Naive B cell (primary cell): ENCODE measurements at regions not wholly inside any gene's neighbourhood (a gene's known extent, or its start where the extent isn't known, plus 50 kb on each side); places are given as distances from the start of the nearest gene placed in this dataset.
"Not testable (repeated sequence)": the region's sequence is repeated elsewhere in the genome, so short reads cannot be mapped to it uniquely, and the experiment has no call there.

Experiments
- ATAC-seq, 2 donors: fragments of 150-1000 bp; cut with Tn5 transposase; 2 replicates each; pipeline ENCODE4 v1.10.0; 2021; ENCODE audit warnings: low read depth in 2 of 2, mild to moderate bottlenecking in 2 of 2, moderate library complexity in 2 of 2
- DNase-seq: peaks from one replicate; pipeline ENCODE4 v3.0.0; 2022
- H3K27ac Mint-ChIP-seq, 6 donors: one replicate each; pipeline ENCODE4 v1.8.0; 2020 to 2022; ENCODE audit warnings: mild to moderate bottlenecking in 6 of 6, mixed read lengths in 6 of 6, moderate library complexity in 5 of 6, inconsistent platforms in 2 of 6
- H3K27me3 Mint-ChIP-seq, 3 donors: one replicate each; pipeline ENCODE4 v1.8.0; 2021 to 2022; ENCODE audit warnings: mixed read lengths in 3 of 3, mild to moderate bottlenecking in 1 of 3
- H3K36me3 Mint-ChIP-seq, 2 donors: one replicate each; pipeline ENCODE4 v1.8.0; 2020 to 2022; ENCODE audit warnings: mixed read lengths in 2 of 2, inconsistent platforms in 1 of 2, mild to moderate bottlenecking in 1 of 2
- H3K4me1 Mint-ChIP-seq, 3 donors: one replicate each; pipeline ENCODE4 v1.8.0; 2020 to 2022; ENCODE audit warnings: mixed read lengths in 3 of 3, inconsistent platforms in 1 of 3, mild to moderate bottlenecking in 1 of 3, moderate library complexity in 1 of 3
- H3K4me3 Mint-ChIP-seq, 8 donors: one replicate each; pipeline ENCODE4 v1.8.0; 2020 to 2022; ENCODE audit warnings: mild to moderate bottlenecking in 8 of 8, mixed read lengths in 8 of 8, moderate library complexity in 8 of 8, inconsistent platforms in 2 of 8
- H3K9me3 Mint-ChIP-seq, 7 donors: one replicate each; pipeline ENCODE4 v1.8.0; 2020 to 2022; ENCODE audit warnings: mixed read lengths in 7 of 7, mild to moderate bottlenecking in 5 of 7, inconsistent platforms in 2 of 7, moderate library complexity in 1 of 7

DNA sequence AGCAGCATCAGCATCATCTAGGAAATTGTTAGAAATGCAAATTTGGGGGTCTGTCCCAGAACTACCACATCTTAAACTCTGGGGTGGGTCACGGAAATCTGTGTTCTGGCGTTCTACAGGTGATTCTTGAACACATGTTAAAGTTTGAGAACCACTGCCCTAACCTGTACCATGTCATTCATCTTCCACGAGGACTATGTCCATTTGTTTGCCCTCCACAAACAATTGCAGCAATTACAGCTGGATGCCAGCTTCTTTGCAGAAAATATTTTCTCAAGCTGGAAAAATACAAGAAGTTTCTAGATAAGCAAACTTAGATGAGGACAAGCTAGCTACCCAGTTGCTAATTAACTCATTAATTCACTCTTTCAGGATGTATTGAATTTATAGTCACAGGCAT, 54.1 kb downstream of the MAFB start:
- H3K27me3 Mint-ChIP-seq = peaks cover 6 to 24% (median 15%) of the 10 kb centered on the region in 3 donors
- no peak overlapping the region for H3K27ac Mint-ChIP-seq
- DNase-seq (no peak), ATAC-seq (no peak)
- H3K4me1 Mint-ChIP-seq = no peaks in the 10 kb centered on the region
- no peaks in the 10 kb centered on the region for H3K36me3 Mint-ChIP-seq
- peaks cover 0 to 15% (median 0%) of the 10 kb centered on the region in 7 donors for H3K9me3 Mint-ChIP-seq
- H3K4me3 Mint-ChIP-seq = no peak overlapping the region

DNA sequence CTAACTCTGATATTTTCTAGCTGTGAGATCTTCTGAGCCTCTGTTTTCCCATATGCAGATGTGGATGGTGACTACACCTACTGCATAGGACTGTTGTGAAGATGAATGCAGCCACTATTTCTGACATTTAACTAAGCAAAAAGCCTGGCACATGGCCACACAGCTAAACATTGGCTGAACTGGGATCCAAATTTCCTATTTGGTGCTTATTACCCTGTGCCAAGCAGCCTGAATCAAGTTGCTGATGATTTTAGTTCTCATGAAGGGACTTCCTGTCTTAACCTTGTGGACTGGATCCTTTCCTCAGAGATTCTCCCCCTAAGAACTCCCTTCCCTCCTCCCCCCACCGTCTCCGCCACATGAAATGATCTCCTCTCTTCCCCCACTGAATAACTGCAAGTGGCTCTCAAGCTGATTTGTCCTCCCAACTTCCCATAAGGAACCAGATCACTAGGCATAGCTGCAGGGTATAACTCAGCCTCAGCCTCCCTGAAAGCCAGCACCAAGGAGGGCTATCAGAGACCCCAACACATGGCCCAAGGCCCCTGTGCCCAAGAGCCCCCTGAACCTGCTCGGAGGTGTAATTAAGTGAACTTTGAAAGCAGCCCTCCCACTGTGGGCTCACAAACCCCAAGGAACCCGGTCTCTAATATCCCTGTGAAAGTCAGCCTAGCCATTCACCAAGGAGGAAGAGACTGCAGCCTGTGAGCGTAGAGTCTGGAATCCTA, 55.7 kb downstream of the MAFB start:
- Mint-ChIP-seq H3K4me1 (no peaks in the 10 kb centered on the region), H3K27me3 (peaks cover 5 to 8% (median 6%) of the 10 kb centered on the region in 3 donors), H3K36me3 (no peaks in the 10 kb centered on the region), H3K9me3 (peaks cover 0 to 6% (median 0%) of the 10 kb centered on the region in 7 donors), H3K4me3 (no peak overlapping the region), H3K27ac (no peak overlapping the region)
- ATAC-seq = no peak
- no peak for DNase-seq

DNA sequence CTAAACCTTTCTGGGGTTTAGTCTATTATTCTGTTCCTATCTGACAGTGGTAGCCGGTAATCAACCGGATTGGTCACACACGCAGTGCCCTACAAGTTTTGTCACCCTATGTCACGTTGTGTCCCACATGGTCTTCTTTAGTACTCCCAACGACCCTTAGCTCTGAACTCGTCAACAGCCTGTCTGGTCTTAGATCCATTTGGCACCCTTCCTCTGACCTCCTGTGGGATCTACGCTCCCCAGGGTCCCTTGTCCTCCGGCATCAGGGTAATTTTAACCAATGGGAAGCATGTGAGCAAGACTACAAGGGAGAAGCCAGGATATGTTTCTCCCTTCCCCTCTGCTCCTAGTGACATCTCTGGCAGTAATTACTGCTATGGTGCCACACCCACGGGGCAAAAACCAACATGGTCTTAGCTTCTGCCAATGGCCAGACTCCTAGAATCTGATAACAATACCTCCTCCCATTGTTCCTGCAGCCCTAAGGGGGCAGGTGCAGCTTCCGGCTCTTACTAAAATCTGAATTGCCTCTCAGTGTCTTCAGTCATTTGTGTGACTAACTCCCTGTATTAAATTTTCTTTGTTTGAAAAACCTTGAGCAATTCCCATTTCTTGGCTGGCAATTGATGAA, 56.6 kb downstream of the MAFB start:
- no peaks in the 10 kb centered on the region for H3K36me3 Mint-ChIP-seq
- DNase-seq (no peak), ATAC-seq (no peak)
- H3K4me1 Mint-ChIP-seq = no peaks in the 10 kb centered on the region
- no peak overlapping the region for H3K27ac Mint-ChIP-seq
- H3K27me3 Mint-ChIP-seq = peaks cover 0 to 10% (median 0%) of the 10 kb centered on the region in 3 donors
- H3K9me3 Mint-ChIP-seq = peaks cover 0 to 3% (median 0%) of the 10 kb centered on the region in 7 donors
- no peak overlapping the region for H3K4me3 Mint-ChIP-seq

- Mint-ChIP-seq H3K9me3 (peaks cover 0 to 7% (median 3%) of the 10 kb centered on the region in 7 donors), H3K4me3 (no peak overlapping the region), H3K4me1 (no peaks in the 10 kb centered on the region), H3K27me3 (peaks cover 0 to 12% (median 0%) of the 10 kb centered on the region in 3 donors), H3K27ac (no peak overlapping the region), H3K36me3 (peaks cover 0 to 5% of the 10 kb centered on the region in 2 donors)
- no peak for DNase-seq
- ATAC-seq = no peak
These were observed 57.9 kb downstream of the MAFB start for GRCh38 chr20:40631119-40631631.

DNA sequence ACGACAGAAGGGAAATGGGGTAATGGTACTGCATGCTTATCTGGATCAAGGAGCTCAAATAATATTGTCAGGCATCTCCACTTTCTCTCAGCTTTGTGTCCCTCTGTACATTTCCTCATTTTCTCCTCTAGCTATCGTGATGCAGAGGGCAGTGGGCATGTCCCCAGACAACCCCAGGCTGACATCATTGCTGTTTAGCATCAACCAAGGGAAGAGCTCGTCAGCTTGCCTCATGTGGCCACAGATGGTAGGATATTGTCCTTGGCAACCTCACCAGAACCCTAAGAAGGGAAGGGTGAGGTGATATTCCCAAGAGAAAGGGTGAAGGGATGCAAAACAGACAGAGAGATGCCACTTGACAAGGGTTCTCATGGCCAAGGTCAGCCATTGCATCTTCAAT, 58.3 kb downstream of the MAFB start:
- Mint-ChIP-seq H3K36me3 (peaks cover 0 to 5% of the 10 kb centered on the region in 2 donors), H3K4me1 (no peaks in the 10 kb centered on the region), H3K9me3 (peaks cover 0 to 7% (median 6%) of the 10 kb centered on the region in 7 donors), H3K27me3 (peaks cover 0 to 12% (median 0%) of the 10 kb centered on the region in 3 donors), H3K4me3 (no peak overlapping the region), H3K27ac (no peak overlapping the region)
- DNase-seq (no peak), ATAC-seq (no peak)

DNA sequence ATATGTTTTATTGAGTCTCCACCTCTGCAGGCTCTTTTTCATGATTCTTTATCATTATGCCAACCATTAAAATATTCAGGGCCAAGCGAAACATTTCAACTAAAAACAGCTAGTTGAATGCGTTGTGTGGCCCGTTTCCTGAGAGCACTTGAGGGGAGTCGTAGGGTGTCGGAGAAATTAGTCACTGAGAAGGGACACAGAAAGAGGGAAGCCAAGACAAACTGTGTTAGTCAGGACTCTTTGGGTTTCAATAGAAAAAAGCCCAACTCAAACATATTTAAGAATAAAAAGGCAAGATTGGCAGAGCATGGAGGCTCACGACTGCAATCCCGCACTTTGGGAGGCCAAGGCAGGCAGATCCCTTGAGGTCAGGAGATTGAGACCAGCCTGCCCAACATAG, 58.9 kb downstream of the MAFB start:
- Mint-ChIP-seq H3K4me3 (no peak overlapping the region), H3K4me1 (no peaks in the 10 kb centered on the region), H3K9me3 (peaks cover 0 to 7% (median 6%) of the 10 kb centered on the region in 7 donors), H3K36me3 (peaks cover 0 to 5% of the 10 kb centered on the region in 2 donors), H3K27me3 (peaks cover 0 to 12% (median 0%) of the 10 kb centered on the region in 3 donors), H3K27ac (no peak overlapping the region)
- ATAC-seq (no peak), DNase-seq (no peak)

DNA sequence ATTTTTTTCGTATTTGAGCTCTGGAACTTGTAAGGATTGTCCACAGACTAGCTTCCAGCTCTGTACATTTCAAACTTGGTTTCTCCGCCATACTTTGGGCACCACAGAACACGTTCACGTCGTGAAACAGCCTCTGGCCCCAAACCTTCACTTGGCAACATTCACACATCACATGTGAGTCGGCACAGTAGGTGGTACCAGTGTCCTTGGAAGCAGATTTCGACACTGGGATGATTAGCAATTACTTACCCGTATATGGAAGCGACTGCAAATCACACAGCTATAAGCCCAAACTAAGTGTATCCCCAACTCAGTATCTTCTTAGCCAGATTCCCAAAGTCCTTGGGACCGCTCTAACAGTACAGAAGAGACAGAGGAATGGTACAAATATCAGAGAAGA, 60.2 kb downstream of the MAFB start:
- H3K4me3 Mint-ChIP-seq = no peak overlapping the region
- peaks cover 0 to 7% (median 6%) of the 10 kb centered on the region in 7 donors for H3K9me3 Mint-ChIP-seq
- H3K36me3 Mint-ChIP-seq = peaks cover 0 to 5% of the 10 kb centered on the region in 2 donors
- peak overlapping the region in 1 of 6 donors; percentile 39 for H3K27ac Mint-ChIP-seq
- ATAC-seq (no peak), DNase-seq (no peak)
- no peaks in the 10 kb centered on the region for H3K4me1 Mint-ChIP-seq
- H3K27me3 Mint-ChIP-seq = peaks cover 0 to 12% (median 0%) of the 10 kb centered on the region in 3 donors

DNA sequence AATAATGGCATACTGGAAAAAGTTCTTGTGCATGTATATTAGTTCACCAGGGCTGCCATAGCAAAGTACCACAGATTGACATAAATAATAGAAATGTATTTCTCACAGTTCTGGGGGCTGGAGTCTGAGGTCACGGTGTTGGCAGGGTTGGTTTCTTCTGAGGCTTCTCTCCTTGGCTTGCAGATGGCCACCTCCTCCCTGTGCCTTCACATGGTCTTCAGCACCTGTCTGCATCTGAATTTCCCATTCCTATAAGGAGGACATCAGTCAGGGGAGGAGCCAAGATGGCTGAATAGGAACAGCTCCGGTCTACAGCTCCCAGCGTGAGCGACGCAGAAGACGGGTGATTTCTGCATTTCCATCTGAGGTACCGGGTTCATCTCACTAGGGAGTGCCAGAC, 70.0 kb downstream of the MAFB start:
- H3K4me3 Mint-ChIP-seq, H3K9me3 Mint-ChIP-seq: not testable (repeated sequence)

GRCh38 chr20:40617594-40617993, 71.4 kb downstream of the MAFB start:
- ATAC-seq (no peak), DNase-seq (no peak)
- Mint-ChIP-seq H3K9me3 (peaks cover 0 to 2% (median 0%) of the 10 kb centered on the region in 7 donors), H3K4me1 (no peaks in the 10 kb centered on the region), H3K36me3 (no peaks in the 10 kb centered on the region), H3K27ac (no peak overlapping the region), H3K4me3 (no peak overlapping the region), H3K27me3 (peaks cover 11 to 22% (median 19%) of the 10 kb centered on the region in 3 donors)

More for the DNA sequence above, 70.0 kb downstream of the MAFB start:
- H3K36me3 Mint-ChIP-seq, DNase-seq, H3K4me1 Mint-ChIP-seq, H3K27ac Mint-ChIP-seq, ATAC-seq: not testable (repeated sequence)
- H3K27me3 Mint-ChIP-seq = peaks cover 11 to 22% (median 19%) of the 10 kb centered on the region in 3 donors

DNA sequence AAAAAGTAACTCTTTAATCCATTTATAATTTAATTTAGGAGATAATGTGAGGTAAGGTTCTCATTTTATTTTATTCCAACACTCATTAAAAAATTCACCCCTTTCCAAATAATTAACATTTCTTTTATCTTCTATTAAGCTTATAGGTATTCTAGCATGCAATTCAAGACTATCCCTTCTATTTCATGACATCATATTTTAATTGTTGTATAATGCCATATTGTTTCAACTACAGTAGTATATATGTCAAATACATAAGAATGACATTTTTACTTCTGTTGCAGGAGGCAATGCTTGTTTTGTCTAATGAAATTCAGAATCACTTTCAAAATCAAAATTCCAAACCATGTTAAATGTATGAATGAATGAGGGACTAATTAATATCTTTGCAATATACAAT, 76.2 kb downstream of the MAFB start:
- H3K27me3 Mint-ChIP-seq = peaks cover 13 to 24% (median 19%) of the 10 kb centered on the region in 3 donors
- H3K4me1 Mint-ChIP-seq = no peaks in the 10 kb centered on the region
- no peak overlapping the region for H3K27ac Mint-ChIP-seq
- ATAC-seq (no peak), DNase-seq (no peak)
- H3K36me3 Mint-ChIP-seq = no peaks in the 10 kb centered on the region
- peaks cover 0 to 9% (median 2%) of the 10 kb centered on the region in 7 donors for H3K9me3 Mint-ChIP-seq
- H3K4me3 Mint-ChIP-seq = no peak overlapping the region

- Mint-ChIP-seq H3K4me3 (no peak overlapping the region), H3K27ac (no peak overlapping the region), H3K36me3 (no peaks in the 10 kb centered on the region), H3K4me1 (no peaks in the 10 kb centered on the region), H3K9me3 (peaks cover 0 to 9% (median 2%) of the 10 kb centered on the region in 7 donors), H3K27me3 (peaks cover 7 to 18% (median 18%) of the 10 kb centered on the region in 3 donors)
- ATAC-seq (no peak), DNase-seq (no peak)
These were observed 76.8 kb downstream of the MAFB start for GRCh38 chr20:40612247-40612646.

DNA sequence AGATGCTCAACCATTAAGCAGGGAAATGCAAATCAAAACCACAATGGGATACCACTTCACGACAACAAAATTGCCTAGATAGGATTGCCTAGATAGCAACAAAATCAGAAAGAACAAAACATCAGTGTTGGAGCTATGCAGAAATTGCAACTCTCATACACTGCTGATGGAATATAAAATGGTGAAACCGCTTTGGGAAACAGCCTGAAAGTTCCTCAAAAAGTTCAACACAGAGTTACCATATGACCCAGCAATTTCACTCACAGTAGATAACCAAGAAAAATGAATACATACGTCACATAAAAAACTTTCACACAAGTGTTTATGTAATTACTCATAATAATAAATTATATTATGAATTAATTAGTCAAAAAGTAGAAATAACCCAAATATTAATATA, 78.3 kb downstream of the MAFB start:
- Mint-ChIP-seq H3K4me1 (no peaks in the 10 kb centered on the region), H3K9me3 (peaks cover 0 to 9% (median 2%) of the 10 kb centered on the region in 7 donors), H3K27me3 (peaks cover 7 to 16% (median 7%) of the 10 kb centered on the region in 3 donors), H3K27ac (no peak overlapping the region), H3K4me3 (no peak overlapping the region), H3K36me3 (no peaks in the 10 kb centered on the region)
- no peak for ATAC-seq
- DNase-seq = no peak

DNA sequence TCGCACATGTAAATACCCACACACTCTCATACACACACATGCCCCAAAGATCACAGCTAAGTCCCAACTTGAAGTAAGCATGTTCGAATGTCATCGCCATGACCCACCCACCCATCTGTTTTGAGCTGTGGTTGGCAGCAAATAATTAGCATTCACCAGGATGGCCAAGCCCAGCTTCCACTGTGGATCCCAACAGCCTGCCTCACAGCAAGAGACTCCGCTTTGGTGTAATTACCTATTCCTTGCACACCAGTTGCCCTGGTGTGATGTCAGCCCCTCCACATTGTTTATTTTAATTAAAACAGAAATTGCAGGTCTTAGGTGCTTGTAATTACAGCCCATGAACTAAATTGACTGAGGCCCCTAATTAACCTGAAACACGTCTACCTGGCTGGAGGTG, 81.1 kb downstream of the MAFB start:
- DNase-seq (no peak), ATAC-seq (no peak)
- Mint-ChIP-seq H3K27me3 (peaks cover 7 to 23% (median 12%) of the 10 kb centered on the region in 3 donors), H3K4me1 (no peaks in the 10 kb centered on the region), H3K27ac (no peak overlapping the region), H3K4me3 (no peak overlapping the region), H3K36me3 (no peaks in the 10 kb centered on the region), H3K9me3 (peaks cover 0 to 9% (median 3%) of the 10 kb centered on the region in 7 donors)

GRCh38 chr20:40606660-40607059, 82.4 kb downstream of the MAFB start:
- H3K36me3 Mint-ChIP-seq = no peaks in the 10 kb centered on the region
- peaks cover 0 to 9% (median 4%) of the 10 kb centered on the region in 7 donors for H3K9me3 Mint-ChIP-seq
- H3K4me3 Mint-ChIP-seq = no peak overlapping the region
- peaks cover 7 to 27% (median 15%) of the 10 kb centered on the region in 3 donors for H3K27me3 Mint-ChIP-seq
- DNase-seq = no peak
- H3K27ac Mint-ChIP-seq = no peak overlapping the region
- H3K4me1 Mint-ChIP-seq = no peaks in the 10 kb centered on the region
- ATAC-seq = no peak
